Caco-2 (cell line): ENCODE measurements at regions not wholly inside any gene's neighbourhood (a gene's known extent, or its start where the extent isn't known, plus 50 kb on each side); places are given as distances from the start of the nearest gene placed in this dataset.

Experiments
- BruUV-seq: library from RNA; stranded (reverse); fragments of 400-500 nt; replicated peaks from 2 replicates; lab custom pipeline; 2021; lab: Mats Ljungman, UMichigan
- CTCF ChIA-PET: fragments of 300-600 bp; sonication (Branson Sonifier 250); formaldehyde crosslinking; loops from one replicate; lab custom pipeline; 2022; ENCODE audit warnings: antibody characterized with exemption; lab: Charles Lee
- POLR2A ChIA-PET: fragments of 300-600 bp; sonication (Branson Sonifier 250); formaldehyde crosslinking; loops from one replicate; lab custom pipeline; 2022; ENCODE audit warnings: antibody characterized with exemption; lab: Charles Lee
- DNase-seq, 2 experiments: peaks; one replicate each; pipeline versions ENCODE4 v3.0.0 to v3.0.0-alpha.2; 2020 to 2022
- H3K27me3 ChIP-seq: replicated peaks from 2 replicates; pipeline ENCODE4 v1.6.0; 2011; ENCODE audit warnings: low read length; ENCODE audit not compliant: control insufficient read depth, insufficient read depth
- H3K36me3 ChIP-seq: 2 replicates; pipeline ENCODE4 v1.5.1; 2011; ENCODE audit warnings: low read length; ENCODE audit not compliant: control insufficient read depth, insufficient read depth
- H3K4me1 ChIP-seq: fragments of 250-450 bp; sonication (Bioruptor Pico); 2 replicates; pipeline ENCODE4 v1.5.1; 2020; ENCODE audit warnings: mild to moderate bottlenecking
- H3K4me3 ChIP-seq: 2 replicates; pipeline ENCODE4 v1.5.1; 2011; ENCODE audit warnings: low read depth, mild to moderate bottlenecking, control low read depth, low read length
- H3K9me3 ChIP-seq: fragments of 250-450 bp; sonication (Bioruptor Pico); 2 replicates; pipeline ENCODE4 v1.5.1; 2020; ENCODE audit warnings: mild to moderate bottlenecking, moderate library complexity
- H3K27ac Mint-ChIP-seq: one replicate; pipeline ENCODE4 v1.8.0; 2022; ENCODE audit warnings: mixed read lengths; ENCODE audit not compliant: unreplicated experiment
- H3K27me3 Mint-ChIP-seq: one replicate; pipeline ENCODE4 v1.8.0; 2022; ENCODE audit warnings: mixed read lengths; ENCODE audit not compliant: insufficient read depth, unreplicated experiment
- H3K36me3 Mint-ChIP-seq: one replicate; pipeline ENCODE4 v1.8.0; 2022; ENCODE audit warnings: mild to moderate bottlenecking, mixed read lengths; ENCODE audit not compliant: insufficient read depth, unreplicated experiment
- H3K4me1 Mint-ChIP-seq: one replicate; pipeline ENCODE4 v1.8.0; 2022; ENCODE audit warnings: low read depth, mixed read lengths; ENCODE audit not compliant: unreplicated experiment
- H3K4me3 Mint-ChIP-seq: one replicate; pipeline ENCODE4 v1.8.0; 2022; ENCODE audit warnings: mild to moderate bottlenecking, moderate library complexity, mixed read lengths; ENCODE audit not compliant: unreplicated experiment
- H3K9me3 Mint-ChIP-seq: one replicate; pipeline ENCODE4 v1.8.0; 2022; ENCODE audit warnings: mixed read lengths; ENCODE audit not compliant: unreplicated experiment
- intact Hi-C: fragments of 100-400 bp; cut with micrococcal nuclease; formaldehyde crosslinking; loops from one replicate; pipeline ENCODE4 v1.10.0; 2022; ENCODE audit not compliant: unreplicated experiment
- TF ChIP-seq, protein P1 (sequence below), 2 experiments: fragments of 200-600 bp in 1 of 2; IDR thresholded peaks; 1 replicate in 1 of 2; 2 replicates in 1 of 2; pipeline versions ENCODE4 v1.5.1 to v1.8.0; 2011 to 2022; ENCODE audit warnings: antibody characterized with exemption in 1 of 2, control low read depth in 1 of 2, inconsistent platforms in 1 of 2, low read depth in 1 of 2, low read length in 1 of 2, mild to moderate bottlenecking in 1 of 2, moderate library complexity in 1 of 2; ENCODE audit not compliant: insufficient read depth in 1 of 2, severe bottlenecking in 1 of 2, unreplicated experiment in 1 of 2

DNA sequence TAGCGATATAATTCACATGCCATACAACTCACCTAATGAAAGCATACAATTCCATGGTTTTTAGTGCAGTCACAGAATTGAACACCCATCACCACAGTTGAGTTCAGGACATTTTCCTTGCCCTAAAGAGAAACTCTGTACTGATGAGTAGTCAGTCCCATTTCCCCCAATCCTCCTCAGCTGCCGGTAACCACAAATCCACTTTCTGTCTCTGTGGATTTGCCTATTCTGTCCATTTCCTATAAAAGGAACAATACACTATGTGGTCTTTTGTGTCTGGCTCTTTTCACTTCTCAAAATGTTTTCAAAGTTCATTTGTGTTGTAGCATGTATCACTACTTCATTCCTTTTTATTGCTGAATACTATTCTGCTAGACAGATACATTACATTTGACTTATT, 67.9 kb upstream of the TGM3 start:
- BruUV-seq: no TSS peak
- no peak overlapping the region for H3K4me3 Mint-ChIP-seq
- POLR2A ChIA-PET: no interaction called here
- CTCF ChIA-PET: no interaction called here
- no peak for DNase-seq
- H3K4me1 Mint-ChIP-seq: peaks cover 15% of the 10 kb centered on the region
- H3K27ac Mint-ChIP-seq: peak overlapping the region; percentile 71
- Histone ChIP-seq H3K4me3 (no peak overlapping the region), H3K27me3 (no peaks in the 10 kb centered on the region), H3K36me3 (no peaks in the 10 kb centered on the region), H3K9me3 (no peaks in the 10 kb centered on the region), H3K4me1 (peaks cover 18% of the 10 kb centered on the region)
- H3K27me3 Mint-ChIP-seq: no peaks in the 10 kb centered on the region
- intact Hi-C loops: no loop called here
- H3K9me3 Mint-ChIP-seq: no peaks in the 10 kb centered on the region
- TF ChIP-seq, protein P1, sequence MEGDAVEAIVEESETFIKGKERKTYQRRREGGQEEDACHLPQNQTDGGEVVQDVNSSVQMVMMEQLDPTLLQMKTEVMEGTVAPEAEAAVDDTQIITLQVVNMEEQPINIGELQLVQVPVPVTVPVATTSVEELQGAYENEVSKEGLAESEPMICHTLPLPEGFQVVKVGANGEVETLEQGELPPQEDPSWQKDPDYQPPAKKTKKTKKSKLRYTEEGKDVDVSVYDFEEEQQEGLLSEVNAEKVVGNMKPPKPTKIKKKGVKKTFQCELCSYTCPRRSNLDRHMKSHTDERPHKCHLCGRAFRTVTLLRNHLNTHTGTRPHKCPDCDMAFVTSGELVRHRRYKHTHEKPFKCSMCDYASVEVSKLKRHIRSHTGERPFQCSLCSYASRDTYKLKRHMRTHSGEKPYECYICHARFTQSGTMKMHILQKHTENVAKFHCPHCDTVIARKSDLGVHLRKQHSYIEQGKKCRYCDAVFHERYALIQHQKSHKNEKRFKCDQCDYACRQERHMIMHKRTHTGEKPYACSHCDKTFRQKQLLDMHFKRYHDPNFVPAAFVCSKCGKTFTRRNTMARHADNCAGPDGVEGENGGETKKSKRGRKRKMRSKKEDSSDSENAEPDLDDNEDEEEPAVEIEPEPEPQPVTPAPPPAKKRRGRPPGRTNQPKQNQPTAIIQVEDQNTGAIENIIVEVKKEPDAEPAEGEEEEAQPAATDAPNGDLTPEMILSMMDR (IDR thresholded peaks at IDR 0.05; ENCODE audit: insufficient read depth in 1 of 2, low read depth in 1 of 2, low read length in 1 of 2, severe bottlenecking in 1 of 2, unreplicated experiment in 1 of 2): no peak
- H3K36me3 Mint-ChIP-seq: no peaks in the 10 kb centered on the region

DNA sequence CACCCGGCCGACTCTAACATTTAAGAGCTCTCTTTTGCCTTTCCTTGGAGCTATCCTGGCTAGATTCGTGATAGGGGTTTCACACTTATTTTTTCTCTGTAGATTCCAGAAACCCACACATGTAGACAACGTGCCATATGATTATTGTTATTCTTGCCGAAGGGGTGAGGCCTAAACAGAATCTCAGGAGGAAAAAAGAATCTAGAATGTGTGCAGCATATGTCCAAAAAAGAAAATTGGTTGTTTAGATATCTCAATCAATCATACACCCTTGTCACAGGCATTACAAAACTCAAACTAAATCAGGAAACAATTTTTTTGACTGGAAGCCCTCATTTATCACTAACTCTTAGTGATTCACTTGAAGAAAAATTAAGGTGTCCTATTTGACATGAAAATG, 66.9 kb upstream of the TGM3 start:
- intact Hi-C loops: no loop called here
- no peak overlapping the region for H3K27ac Mint-ChIP-seq
- ChIA-PET POLR2A (no interaction called here), CTCF (no interaction called here)
- no peaks in the 10 kb centered on the region for H3K36me3 Mint-ChIP-seq
- no peaks in the 10 kb centered on the region for H3K27me3 Mint-ChIP-seq
- no peak overlapping the region for H3K4me3 ChIP-seq
- TF ChIP-seq, protein P1 (IDR thresholded peaks at IDR 0.05; ENCODE audit: insufficient read depth in 1 of 2, low read depth in 1 of 2, low read length in 1 of 2, severe bottlenecking in 1 of 2, unreplicated experiment in 1 of 2): no peak
- H3K4me1 ChIP-seq: peaks cover 18% of the 10 kb centered on the region
- no peaks in the 10 kb centered on the region for H3K9me3 ChIP-seq
- peaks cover 15% of the 10 kb centered on the region for H3K4me1 Mint-ChIP-seq
- no peaks in the 10 kb centered on the region for H3K36me3 ChIP-seq
- H3K4me3 Mint-ChIP-seq: no peak overlapping the region
- BruUV-seq: no TSS peak
- no peaks in the 10 kb centered on the region for H3K27me3 ChIP-seq
- no peaks in the 10 kb centered on the region for H3K9me3 Mint-ChIP-seq
- DNase-seq: no peak

DNA sequence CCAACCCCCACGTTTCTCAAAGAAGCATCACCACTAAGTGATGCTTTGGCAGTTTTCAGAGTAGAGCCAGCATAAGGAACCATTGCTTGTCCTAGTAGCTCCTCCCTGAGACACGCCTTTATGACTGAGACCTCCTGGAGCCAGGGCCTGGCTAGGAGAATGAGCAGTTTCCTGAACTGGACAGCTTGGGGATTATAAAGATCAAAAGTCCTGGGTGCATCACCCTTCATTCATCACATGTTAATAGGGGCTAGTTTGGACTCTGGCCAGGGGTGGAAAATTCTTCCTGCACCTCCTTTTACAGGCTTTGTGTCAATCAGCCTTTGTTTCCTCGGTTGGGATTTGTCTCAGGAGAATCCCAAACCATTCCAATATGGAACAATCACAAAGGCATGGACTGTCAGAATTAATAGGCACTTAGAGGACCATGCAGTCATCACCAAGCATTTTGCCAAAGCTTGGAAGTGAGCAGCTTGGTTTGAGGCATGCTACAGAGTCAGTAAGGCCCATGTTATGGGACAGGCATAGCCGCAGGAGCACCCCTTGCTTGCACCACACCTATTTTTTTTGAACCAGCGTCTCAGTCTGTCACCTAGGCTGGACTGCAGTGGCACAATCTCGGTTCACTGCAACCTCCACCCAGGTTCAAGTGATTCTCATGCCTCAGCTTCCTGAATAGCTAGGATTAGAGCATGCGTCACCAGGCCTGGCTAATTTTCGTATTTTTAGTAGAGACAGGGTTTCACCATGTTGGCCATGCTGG, 64.9 kb upstream of the TGM3 start:
- Histone ChIP-seq H3K4me1 (peaks cover 18% of the 10 kb centered on the region), H3K4me3 (no peak overlapping the region), H3K9me3 (no peaks in the 10 kb centered on the region), H3K27me3 (no peaks in the 10 kb centered on the region), H3K36me3 (no peaks in the 10 kb centered on the region)
- intact Hi-C loops: no loop called here
- DNase-seq: peak in 1 of 2 experiments; percentile 48
- Mint-ChIP-seq H3K27ac (no peak overlapping the region), H3K4me3 (no peak overlapping the region), H3K9me3 (no peaks in the 10 kb centered on the region), H3K36me3 (no peaks in the 10 kb centered on the region), H3K27me3 (no peaks in the 10 kb centered on the region), H3K4me1 (peaks cover 15% of the 10 kb centered on the region)
- ChIA-PET CTCF (interaction anchor here (0.6 kb wide), 1 partner anchor 93 kb away, joined by 3 read pairs; no protein-coding TSS in a partner anchor), POLR2A (no interaction called here)
- TF ChIP-seq, protein P1 (IDR thresholded peaks at IDR 0.05; ENCODE audit: insufficient read depth in 1 of 2, low read depth in 1 of 2, low read length in 1 of 2, severe bottlenecking in 1 of 2, unreplicated experiment in 1 of 2): no peak
- no TSS peak for BruUV-seq
